Heart left ventricle (tissue), 13 donors: ENCODE measurements at regions not wholly inside any gene's neighbourhood (a gene's known extent, or its start where the extent isn't known, plus 50 kb on each side); places are given as distances from the start of the nearest gene placed in this dataset.
A peak's percentile ranks its signal among the peaks of the same experiment; 100 is the strongest.

ENCODE experiments used
- POLR2A ChIP-seq, 2 donors: fragments of 450-650 bp; IDR thresholded peaks; one replicate each; pipeline ENCODE4 v1.6.1; 2017; ENCODE audit warnings: antibody characterized with exemption in 2 of 2, mild to moderate bottlenecking in 2 of 2, moderate library complexity in 2 of 2
- TF ChIP-seq, protein P1 (sequence below), 12 donors: fragments of 200-600 bp; sonication (generic) in 4 of 12; IDR thresholded peaks; one replicate each; pipeline versions ENCODE4 v1.5.0 to v1.8.0; 2018 to 2022; ENCODE audit warnings: antibody characterized with exemption in 12 of 12, mild to moderate bottlenecking in 5 of 12
- donor health status: ischemic (EF 13 %, LVEDD 7.1; RV severe dilation, severe dysfunction).
- donor health status: DM: no; HTN: yes; CAD: no.
- donor health status: DM: no; HTN: no; CAD: no.
- donor health status: ischemic (EF 25% LVEDD 6.9; RV normal size, moderate dysfunction).
- donor health status: ischemic (EF 25% LVEDD 5.7; RV mildly dilated, moderate dysfunction).
- donor health status: ischemic (EF 35%, LVEDD 5.7; RV mildly dilated, moderate dysfunction).
- donor health status: nonischemic (EF 11% LVEDD 7.7; RV severe dilation, severe dysfunction).
- donor health status: DM: yes; HTN: yes; CAD: no.
- donor health status: PGD.
- donor health status: ischemic (EF 29% LVEDD 5.4; RV normal size, mild dysfunction).
- donor health status: nonischemic (EF 23%, LVEDD 6.1; RV moderate dilation, normal function).

DNA sequence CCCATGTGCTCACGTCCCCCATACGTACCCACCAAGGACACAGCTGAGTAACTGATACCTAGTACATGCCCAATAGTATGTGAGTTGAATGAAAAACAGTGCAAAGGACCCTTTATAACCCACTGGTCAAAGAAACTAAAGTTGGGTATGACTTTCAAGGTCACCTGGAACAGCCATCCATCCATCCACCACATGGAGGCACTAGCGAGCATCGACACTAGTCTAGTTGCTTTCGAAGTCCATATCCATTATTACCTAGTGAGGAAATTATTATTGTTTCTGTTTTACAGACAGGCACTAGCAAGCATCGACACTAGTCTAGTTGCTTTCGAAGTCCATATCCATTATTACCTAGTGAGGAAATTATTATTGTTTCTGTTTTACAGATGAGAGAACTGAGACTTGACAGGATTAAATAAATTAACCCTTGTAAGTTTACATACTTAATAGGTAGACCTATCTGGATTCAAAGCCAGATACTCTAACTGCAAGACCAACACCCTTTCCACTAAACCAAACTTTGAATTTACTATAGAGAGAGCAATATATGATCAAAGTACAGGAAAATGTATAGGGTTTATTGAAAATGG is 233.7 kb downstream of the METTL4 start:
- TF ChIP-seq POLR2A (IDR thresholded peaks at IDR 0.05) = no peak
- TF ChIP-seq, protein P1, sequence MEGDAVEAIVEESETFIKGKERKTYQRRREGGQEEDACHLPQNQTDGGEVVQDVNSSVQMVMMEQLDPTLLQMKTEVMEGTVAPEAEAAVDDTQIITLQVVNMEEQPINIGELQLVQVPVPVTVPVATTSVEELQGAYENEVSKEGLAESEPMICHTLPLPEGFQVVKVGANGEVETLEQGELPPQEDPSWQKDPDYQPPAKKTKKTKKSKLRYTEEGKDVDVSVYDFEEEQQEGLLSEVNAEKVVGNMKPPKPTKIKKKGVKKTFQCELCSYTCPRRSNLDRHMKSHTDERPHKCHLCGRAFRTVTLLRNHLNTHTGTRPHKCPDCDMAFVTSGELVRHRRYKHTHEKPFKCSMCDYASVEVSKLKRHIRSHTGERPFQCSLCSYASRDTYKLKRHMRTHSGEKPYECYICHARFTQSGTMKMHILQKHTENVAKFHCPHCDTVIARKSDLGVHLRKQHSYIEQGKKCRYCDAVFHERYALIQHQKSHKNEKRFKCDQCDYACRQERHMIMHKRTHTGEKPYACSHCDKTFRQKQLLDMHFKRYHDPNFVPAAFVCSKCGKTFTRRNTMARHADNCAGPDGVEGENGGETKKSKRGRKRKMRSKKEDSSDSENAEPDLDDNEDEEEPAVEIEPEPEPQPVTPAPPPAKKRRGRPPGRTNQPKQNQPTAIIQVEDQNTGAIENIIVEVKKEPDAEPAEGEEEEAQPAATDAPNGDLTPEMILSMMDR (IDR thresholded peaks at IDR 0.05) = peak; percentile 19 to 59 (median 44)
